Embryonic facial prominence (tissue), 1 donor: ENCODE measurements at regions not wholly inside any gene's neighbourhood (a gene's known extent, or its start where the extent isn't known, plus 50 kb on each side); places are given as distances from the start of the nearest gene placed in this dataset.

Experiments
- DNase-seq: peaks from one replicate; pipeline ENCODE4 v3.0.0-alpha.2; 2016; ENCODE audit errors: extremely low spot score

GRCh38 chr13:29903543-29903942, 53.1 kb upstream of the UBL3 start:
- no peak for DNase-seq

DNA sequence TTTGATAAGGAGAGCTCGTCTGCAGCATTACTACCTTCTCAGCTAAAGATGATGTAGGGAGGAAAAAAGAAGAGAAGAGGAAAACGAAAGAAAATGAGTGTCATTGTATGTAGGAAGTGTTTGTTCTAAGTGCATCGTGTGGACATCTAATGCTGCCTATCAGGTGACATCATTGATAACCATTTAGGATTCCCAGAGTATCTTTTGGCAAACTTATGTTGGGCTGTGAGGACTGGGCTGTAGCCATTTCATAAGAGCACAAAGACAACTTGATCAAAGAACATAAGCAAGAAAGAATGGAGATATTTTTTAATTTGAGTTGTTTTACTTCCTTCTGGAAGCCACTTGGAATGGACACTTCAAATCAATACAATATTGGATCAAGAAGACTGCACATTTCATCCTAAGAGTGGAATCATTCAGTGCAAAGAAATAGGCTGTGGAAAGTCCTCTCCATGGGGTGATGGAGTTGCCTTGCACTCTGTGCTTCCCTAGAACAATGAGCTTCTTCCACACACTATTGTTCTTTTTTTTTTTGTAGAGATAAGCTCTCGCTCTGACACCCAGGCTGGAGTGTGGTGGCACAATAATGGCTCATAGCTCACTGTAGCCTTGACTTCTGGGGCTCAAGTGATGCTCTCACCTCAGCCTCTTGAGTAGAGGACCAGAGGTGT, 52.4 kb upstream of the UBL3 start:
- DNase-seq: no peak

DNA sequence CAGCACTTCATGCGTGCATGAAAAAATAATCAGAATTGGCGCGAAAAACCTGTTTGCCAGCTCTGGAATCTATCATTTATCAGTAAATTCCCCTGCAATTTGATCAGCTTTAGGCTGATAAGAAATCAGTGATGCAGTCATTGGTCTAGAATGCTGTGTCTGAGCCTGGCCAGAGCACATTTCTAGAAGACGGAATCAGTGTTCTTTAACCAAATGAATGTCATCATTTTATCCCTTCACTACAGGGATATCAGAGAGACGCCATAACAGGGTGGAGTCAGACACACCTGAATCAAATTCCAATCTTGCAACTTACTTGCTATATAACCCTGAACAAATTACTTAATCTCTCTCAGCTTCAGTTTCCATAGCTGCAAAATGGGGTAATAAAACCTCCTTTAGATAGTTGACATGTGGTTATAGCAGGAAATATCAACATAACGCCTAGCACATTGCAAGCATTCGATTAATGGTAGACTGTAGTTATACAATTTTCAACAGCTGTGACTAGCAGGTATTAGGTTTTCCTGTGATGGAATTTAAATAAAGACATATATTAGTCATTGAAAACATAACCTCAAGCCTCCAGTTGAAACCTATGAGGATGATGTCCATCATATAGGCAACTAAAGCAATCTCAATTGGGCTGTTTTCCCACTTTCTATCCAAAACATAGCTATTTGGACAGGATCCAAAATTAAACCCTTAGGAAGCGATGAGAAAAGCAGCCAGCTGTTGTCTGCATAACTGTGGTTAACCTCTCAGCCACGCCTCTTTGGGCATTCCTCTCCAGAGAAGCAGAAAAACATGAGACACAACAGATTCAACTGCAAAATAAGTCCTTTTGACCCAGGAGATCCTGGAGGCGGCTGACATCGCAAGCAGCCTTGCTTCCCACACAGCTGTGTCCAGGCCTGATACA, 51.6 kb upstream of the UBL3 start:
- peak; percentile 59 for DNase-seq
